Neural crest cell (in vitro differentiated cells): ENCODE measurements at regions not wholly inside any gene's neighbourhood (a gene's known extent, or its start where the extent isn't known, plus 50 kb on each side); places are given as distances from the start of the nearest gene placed in this dataset.

Experiments used
- DNase-seq: peaks from one replicate; pipeline ENCODE4 v3.0.0; 2021; ENCODE audit warnings: low read depth, mixed read lengths, low spot score
- H3K27ac Mint-ChIP-seq: one replicate; pipeline ENCODE4 v1.8.0; 2021; ENCODE audit warnings: mild to moderate bottlenecking, mixed read lengths; ENCODE audit not compliant: unreplicated experiment
- H3K27me3 Mint-ChIP-seq: 2 replicates; pipeline ENCODE4 v1.8.0; 2021; ENCODE audit warnings: low read depth, mild to moderate bottlenecking, mixed read lengths
- H3K36me3 Mint-ChIP-seq: 2 replicates; pipeline ENCODE4 v1.8.0; 2021; ENCODE audit warnings: low read depth, mild to moderate bottlenecking, mixed read lengths
- H3K4me1 Mint-ChIP-seq: 2 replicates; pipeline ENCODE4 v1.8.0; 2021; ENCODE audit warnings: mixed read lengths
- H3K4me3 Mint-ChIP-seq: one replicate; pipeline ENCODE4 v1.8.0; 2021; ENCODE audit warnings: mild to moderate bottlenecking, mixed read lengths
- H3K9me3 Mint-ChIP-seq: 2 replicates; pipeline ENCODE4 v1.8.0; 2021; ENCODE audit warnings: mixed read lengths
- TF ChIP-seq, protein P1 (sequence below): fragments of 200-600 bp; sonication (generic); conservative IDR thresholded peaks from 2 replicates; pipeline ENCODE4 v1.5.0; 2021; ENCODE audit warnings: antibody characterized with exemption, mild to moderate bottlenecking

DNA sequence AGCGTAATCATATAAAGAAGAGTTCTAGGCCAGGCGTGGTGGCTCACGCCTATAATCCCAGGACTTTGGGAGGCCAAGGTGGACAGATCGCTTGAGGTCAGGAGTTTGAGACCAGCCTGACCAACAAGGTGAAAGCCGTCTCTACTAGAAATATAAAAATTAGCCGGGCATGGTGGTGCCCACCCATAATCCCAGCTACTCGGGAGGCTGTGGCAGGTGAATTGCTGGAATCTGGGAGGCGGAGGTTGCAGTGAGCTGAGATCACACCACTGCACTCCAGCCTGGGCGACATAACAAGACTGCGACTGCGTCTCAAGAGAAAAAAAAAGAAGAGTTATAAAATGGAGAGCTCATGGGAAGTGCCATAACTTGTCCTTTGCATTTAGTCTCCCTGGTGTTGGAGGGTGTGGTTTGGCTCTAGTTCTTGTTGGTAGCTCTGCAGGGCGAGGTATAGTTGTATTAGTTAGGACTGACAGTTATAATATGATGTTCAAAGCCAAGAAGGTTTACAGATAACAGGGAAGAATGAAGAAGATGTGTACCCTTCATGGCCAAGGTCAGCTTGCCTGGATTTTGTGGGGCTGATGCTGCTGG is 54.8 kb downstream of the UTRN start:
- no peaks in the 10 kb centered on the region for H3K27me3 Mint-ChIP-seq
- H3K9me3 Mint-ChIP-seq: no peaks in the 10 kb centered on the region
- H3K36me3 Mint-ChIP-seq: peaks cover 3% of the 10 kb centered on the region
- no peak overlapping the region for H3K4me3 Mint-ChIP-seq
- no peak overlapping the region for H3K27ac Mint-ChIP-seq
- DNase-seq: no peak
- TF ChIP-seq, protein P1, sequence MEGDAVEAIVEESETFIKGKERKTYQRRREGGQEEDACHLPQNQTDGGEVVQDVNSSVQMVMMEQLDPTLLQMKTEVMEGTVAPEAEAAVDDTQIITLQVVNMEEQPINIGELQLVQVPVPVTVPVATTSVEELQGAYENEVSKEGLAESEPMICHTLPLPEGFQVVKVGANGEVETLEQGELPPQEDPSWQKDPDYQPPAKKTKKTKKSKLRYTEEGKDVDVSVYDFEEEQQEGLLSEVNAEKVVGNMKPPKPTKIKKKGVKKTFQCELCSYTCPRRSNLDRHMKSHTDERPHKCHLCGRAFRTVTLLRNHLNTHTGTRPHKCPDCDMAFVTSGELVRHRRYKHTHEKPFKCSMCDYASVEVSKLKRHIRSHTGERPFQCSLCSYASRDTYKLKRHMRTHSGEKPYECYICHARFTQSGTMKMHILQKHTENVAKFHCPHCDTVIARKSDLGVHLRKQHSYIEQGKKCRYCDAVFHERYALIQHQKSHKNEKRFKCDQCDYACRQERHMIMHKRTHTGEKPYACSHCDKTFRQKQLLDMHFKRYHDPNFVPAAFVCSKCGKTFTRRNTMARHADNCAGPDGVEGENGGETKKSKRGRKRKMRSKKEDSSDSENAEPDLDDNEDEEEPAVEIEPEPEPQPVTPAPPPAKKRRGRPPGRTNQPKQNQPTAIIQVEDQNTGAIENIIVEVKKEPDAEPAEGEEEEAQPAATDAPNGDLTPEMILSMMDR: no peak
- peaks cover 36% of the 10 kb centered on the region for H3K4me1 Mint-ChIP-seq

- Mint-ChIP-seq H3K9me3 (no peaks in the 10 kb centered on the region), H3K4me1 (peaks cover 31% of the 10 kb centered on the region), H3K27me3 (no peaks in the 10 kb centered on the region), H3K27ac (no peak overlapping the region), H3K4me3 (no peak overlapping the region), H3K36me3 (peaks cover 3% of the 10 kb centered on the region)
- DNase-seq: no peak
- TF ChIP-seq, protein P1: no peak
Observed at GRCh38 chr6:144340541-144341371, 55.6 kb downstream of the UTRN start.

DNA sequence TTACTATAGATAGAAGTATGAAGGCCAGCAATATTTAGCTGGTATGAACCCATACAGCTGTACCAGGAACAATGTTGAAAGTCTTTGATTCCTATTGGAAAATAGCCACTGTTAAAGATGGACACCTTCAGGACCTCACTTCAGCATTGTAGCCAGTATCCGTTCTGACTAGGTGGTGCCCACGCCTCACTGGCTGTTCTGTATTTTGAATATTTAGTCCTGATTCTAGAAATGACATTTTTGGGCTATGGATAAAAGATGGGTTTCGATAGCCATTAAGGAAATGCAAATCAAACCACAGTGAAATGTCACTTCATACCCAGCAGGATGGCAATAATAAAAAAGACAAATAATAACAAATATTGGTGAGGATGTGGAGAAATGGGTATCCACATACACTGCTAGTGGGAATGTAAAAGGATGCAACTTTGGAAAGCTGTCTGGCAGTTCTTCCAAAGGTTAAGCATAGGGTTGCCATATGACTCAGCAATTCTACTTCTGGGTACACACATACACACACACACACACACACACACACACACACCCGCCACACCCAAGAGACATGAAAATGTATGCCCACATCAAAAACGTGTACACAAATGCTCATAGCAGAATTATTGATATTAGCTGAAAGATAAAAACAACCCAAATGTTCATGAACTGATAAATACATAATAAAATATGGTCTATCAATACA is 56.8 kb downstream of the UTRN start:
- Mint-ChIP-seq H3K27ac (no peak overlapping the region), H3K27me3 (no peaks in the 10 kb centered on the region), H3K36me3 (peaks cover 3% of the 10 kb centered on the region), H3K4me3 (no peak overlapping the region), H3K9me3 (no peaks in the 10 kb centered on the region), H3K4me1 (peaks cover 31% of the 10 kb centered on the region)
- no peak for DNase-seq
- TF ChIP-seq, protein P1: no peak

DNA sequence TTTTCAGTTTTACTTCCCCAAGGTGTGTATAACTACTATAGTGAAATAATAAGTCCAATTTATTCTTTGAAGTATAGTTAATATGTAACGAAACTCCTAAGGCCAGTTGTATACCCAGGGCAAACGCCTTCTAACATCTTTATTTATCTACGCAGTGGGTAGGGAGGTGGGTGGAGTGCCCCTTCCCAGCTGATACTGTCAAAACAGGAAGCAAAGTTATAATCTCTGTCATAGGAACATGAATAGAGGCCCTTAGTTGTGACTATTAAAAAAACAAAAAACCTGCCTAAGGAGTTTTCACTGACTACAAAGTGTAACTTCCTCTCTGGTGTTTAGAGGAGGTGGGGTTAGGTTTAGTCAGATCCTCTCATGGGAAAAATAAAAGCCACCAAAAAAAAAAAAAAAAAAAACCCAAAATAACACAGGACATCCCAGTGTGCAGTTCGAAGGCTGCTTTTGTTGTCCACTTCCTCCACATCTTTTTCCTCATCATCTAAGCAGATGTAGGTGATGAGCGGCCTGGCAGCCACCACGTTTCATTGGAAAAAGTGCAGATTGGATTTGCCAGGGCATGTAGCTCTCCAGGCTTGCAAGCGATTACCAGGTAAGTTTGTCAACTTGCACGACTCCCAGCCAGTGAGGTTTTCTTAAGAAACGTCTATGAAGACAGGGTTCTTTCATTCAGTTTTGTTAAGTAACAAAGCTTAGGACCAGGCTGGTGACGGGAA is 58.7 kb downstream of the UTRN start:
- no peak for DNase-seq
- Mint-ChIP-seq H3K27ac (no peak overlapping the region), H3K36me3 (no peaks in the 10 kb centered on the region), H3K9me3 (peaks cover 4% of the 10 kb centered on the region), H3K4me1 (peaks cover 36% of the 10 kb centered on the region), H3K27me3 (no peaks in the 10 kb centered on the region), H3K4me3 (no peak overlapping the region)
- TF ChIP-seq, protein P1: no peak

DNA sequence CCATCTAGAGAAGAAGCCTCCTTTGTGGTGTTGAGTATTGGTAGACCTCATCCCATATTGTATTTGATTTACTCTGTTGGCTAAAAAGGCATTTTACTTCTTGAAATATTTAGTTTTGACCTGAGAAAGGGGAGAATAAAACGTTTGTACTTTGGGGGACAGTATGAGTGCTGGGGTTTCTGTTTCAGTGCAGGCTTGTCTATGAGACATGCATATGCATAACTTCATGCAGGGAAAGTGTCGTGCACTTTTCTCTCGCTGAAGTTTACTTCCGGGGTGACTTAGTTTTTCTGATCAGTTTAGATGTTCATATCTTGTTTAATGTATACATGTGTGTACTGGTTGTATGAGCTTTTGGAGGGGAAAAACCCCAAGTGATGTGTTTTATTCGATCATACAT is 59.5 kb downstream of the UTRN start:
- H3K27me3 Mint-ChIP-seq: no peaks in the 10 kb centered on the region
- no peak for DNase-seq
- TF ChIP-seq, protein P1: no peak
- no peak overlapping the region for H3K27ac Mint-ChIP-seq
- H3K9me3 Mint-ChIP-seq: peaks cover 4% of the 10 kb centered on the region
- H3K4me3 Mint-ChIP-seq: no peak overlapping the region
- H3K36me3 Mint-ChIP-seq: no peaks in the 10 kb centered on the region
- peaks cover 38% of the 10 kb centered on the region for H3K4me1 Mint-ChIP-seq
